GM21381 (cell line): ENCODE measurements at regions not wholly inside any gene's neighbourhood (a gene's known extent, or its start where the extent isn't known, plus 50 kb on each side); places are given as distances from the start of the nearest gene placed in this dataset.
"Not testable (repeated sequence)": the region's sequence is repeated elsewhere in the genome, so short reads cannot be mapped to it uniquely, and the experiment has no call there.

Experiments used
- ATAC-seq: cut with Tn5 transposase; IDR thresholded peaks from one replicate; pipeline ENCODE4 v1.9.1; 2021; ENCODE audit warnings: mild to moderate bottlenecking, moderate library complexity; ENCODE audit not compliant: unreplicated experiment

DNA sequence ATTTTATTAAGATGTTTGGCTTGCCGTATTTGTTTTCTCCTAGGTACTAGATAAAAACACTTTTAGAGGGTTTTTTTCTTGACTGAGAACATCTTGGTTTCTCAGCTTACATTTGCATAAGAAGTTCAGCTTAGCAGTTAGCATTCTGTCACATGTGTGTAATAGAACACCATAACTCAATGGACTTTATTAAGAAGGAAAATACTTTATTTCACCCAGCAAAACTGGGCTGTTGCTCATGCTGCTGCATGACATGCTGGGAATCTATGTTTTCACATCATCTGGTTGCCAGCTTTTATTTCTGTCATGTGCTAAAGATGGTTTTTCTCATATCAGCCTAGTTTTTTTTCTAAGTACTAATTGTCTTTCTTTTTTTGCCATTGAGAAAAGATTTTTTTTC lies 144.6 kb downstream of the UTRN start:
- no peak for ATAC-seq

DNA sequence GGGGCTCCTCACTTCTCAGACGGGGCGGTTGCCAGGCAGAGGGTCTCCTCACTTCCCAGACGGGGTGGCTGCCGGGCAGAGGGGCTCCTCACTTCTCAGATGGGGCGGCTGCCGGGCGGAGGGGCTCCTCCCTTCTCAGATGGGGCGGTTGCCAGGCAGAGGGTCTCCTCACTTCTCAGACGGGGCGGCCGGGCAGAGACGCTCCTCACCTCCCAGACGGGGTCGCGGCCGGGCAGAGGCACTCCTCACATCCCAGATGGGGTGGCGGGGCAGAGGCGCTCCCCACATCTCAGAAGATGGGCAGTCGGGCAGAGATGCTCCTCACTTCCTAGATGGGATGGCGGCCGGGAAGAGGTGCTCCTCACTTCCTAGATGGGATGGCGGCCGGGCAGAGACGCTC lies 148.3 kb downstream of the UTRN start:
- not testable (repeated sequence) for ATAC-seq

- no peak for ATAC-seq
These were observed 149.3 kb downstream of the UTRN start for GRCh38 chr6:144434308-144434990.

DNA sequence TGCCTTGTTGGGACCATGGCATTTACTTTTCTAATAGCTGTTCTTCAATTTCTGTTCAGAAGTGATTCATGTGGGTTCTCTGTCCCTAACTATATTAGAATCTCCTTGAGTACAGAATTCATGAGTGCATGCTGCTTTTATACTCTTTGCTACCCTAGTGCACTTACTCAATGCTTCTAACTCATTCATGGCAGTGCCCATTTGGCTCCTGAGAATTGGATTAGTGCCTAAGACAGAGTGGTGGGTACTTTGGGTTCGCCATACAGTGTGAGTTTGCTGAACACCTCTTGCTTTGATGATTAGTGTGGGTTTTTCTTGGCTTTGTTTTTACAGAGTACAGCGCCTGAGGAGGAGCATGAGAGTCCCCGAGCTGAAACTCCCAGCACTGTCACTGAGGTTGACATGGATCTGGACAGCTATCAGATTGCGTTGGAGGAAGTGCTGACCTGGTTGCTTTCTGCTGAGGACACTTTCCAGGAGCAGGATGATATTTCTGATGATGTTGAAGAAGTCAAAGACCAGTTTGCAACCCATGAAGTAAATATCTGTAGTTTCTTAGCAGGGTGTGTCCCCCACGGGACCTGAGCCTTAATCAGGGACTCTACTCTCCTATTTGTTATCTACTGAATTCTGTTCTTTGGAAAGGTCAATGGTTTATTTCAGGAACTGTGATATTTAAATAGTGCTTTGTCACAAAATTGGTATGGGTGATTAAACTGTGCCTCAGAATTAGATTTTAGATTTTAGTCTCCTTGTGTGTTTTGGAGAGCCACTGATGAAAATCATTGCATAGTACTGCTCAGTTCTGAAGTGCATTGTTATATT lies 150.7 kb downstream of the UTRN start:
- no peak for ATAC-seq

- no peak for ATAC-seq
These were observed 152.0 kb downstream of the UTRN start for GRCh38 chr6:144437105-144437504.

GRCh38 chr6:144438103-144438502 lies 153.0 kb downstream of the UTRN start:
- no peak for ATAC-seq

- no peak for ATAC-seq
These were observed 153.9 kb downstream of the UTRN start for GRCh38 chr6:144439016-144439415.

- not testable (repeated sequence) for ATAC-seq
These were observed 156.7 kb downstream of the UTRN start for GRCh38 chr6:144441801-144442200.

GRCh38 chr6:144443157-144443556 lies 158.0 kb downstream of the UTRN start:
- no peak for ATAC-seq

GRCh38 chr6:144447472-144447871 lies 162.3 kb downstream of the UTRN start:
- no peak for ATAC-seq

- no peak for ATAC-seq
These were observed 164.1 kb downstream of the UTRN start for GRCh38 chr6:144449218-144449617.

GRCh38 chr6:144449911-144450597 lies 164.9 kb downstream of the UTRN start:
- no peak for ATAC-seq

- peak; percentile 97 for ATAC-seq
These were observed 175.4 kb downstream of the UTRN start for GRCh38 chr6:144460327-144461095.

- no peak for ATAC-seq
These were observed 176.9 kb downstream of the UTRN start for GRCh38 chr6:144462058-144462457.

- no peak for ATAC-seq
These were observed 181.6 kb downstream of the UTRN start for GRCh38 chr6:144466716-144467115.

- ATAC-seq = no peak
These were observed 182.1 kb downstream of the UTRN start for GRCh38 chr6:144467172-144467762.

GRCh38 chr6:144467921-144468320 lies 182.8 kb downstream of the UTRN start:
- ATAC-seq = no peak

DNA sequence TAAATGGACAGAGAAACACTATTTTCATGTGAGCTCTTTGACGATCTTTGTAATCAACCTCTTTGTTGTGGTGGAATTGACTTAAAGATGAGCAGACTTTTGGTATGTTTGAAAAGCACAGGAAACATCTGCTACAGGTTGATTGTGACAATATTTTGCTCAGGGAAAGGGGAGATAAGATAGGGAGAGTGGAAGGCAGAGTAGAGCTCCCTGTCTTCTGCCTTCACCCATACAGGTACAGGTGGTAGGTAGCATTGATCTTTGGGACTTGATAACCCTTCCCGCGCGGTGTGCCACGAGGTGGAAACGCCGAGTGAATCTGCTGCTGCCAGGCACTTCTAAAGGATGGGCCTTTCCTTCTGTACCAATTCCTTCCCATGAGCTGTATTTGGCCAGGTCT lies 183.6 kb downstream of the UTRN start:
- no peak for ATAC-seq

GRCh38 chr6:144469144-144469575 lies 184.0 kb downstream of the UTRN start:
- ATAC-seq = peak; percentile 95

DNA sequence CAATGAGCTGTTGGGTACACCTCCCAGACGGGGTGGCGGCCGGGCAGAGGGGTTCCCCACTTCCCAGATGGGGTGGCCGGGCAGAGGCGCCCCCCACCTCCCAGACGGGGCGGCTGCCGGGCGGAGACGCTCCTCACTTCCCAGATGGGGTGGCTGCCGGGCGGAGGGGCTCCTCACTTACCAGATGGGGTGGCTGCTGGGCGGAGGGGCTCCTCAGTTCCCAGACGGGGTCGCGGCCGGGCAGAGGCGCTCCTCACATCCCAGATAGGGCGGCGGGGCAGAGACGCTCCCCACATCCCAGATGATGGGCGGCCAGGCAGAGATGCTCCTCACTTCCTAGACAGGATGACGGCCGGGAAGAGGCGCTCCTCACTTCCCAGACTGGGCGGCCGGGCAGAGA lies 185.1 kb downstream of the UTRN start:
- not testable (repeated sequence) for ATAC-seq

- ATAC-seq = no peak
These were observed 186.9 kb downstream of the UTRN start for GRCh38 chr6:144471986-144472385.
